ENCODE measurements at regions not wholly inside any gene's neighbourhood (a gene's known extent, or its start where the extent isn't known, plus 50 kb on each side); places are given as distances from the start of the nearest gene placed in this dataset.

- Mint-ChIP-seq H3K36me3 (no peaks in the 10 kb centered on the region), H3K9me3 (peaks cover 0 to 13% (median 2%) of the 10 kb centered on the region in 7 donors), H3K27me3 (ENCODE audit: low read depth in 3 of 3) (no peaks in the 10 kb centered on the region), H3K4me3 (no peak overlapping the region), H3K27ac (no peak overlapping the region), H3K4me1 (no peaks in the 10 kb centered on the region)
- WGBS (ENCODE audit: insufficient coverage) = no CpG with 5 or more reads among the region's 1 CpG
- no peaks in the 10 kb centered on the region for H3K9me3 ChIP-seq (replicated peaks in 1 of 2; ENCODE audit: control insufficient read depth in 1 of 2, insufficient read depth in 1 of 2, low read length in 2 of 2)
- H3K36me3 ChIP-seq (replicated peaks in 1 of 2; ENCODE audit: control insufficient read depth in 1 of 2, insufficient read depth in 2 of 2, low read length in 2 of 2) = no peaks in the 10 kb centered on the region
- no peak for DNase-seq
- H4K20me1 ChIP-seq (ENCODE audit: insufficient read depth, low read length) = no peaks in the 10 kb centered on the region
- H3K27ac ChIP-seq (ENCODE audit: low read depth in 1 of 2, low read length in 2 of 2) = no peak overlapping the region
- H3K4me2 ChIP-seq (replicated peaks; ENCODE audit: extremely low read depth, low read length, poor library complexity, severe bottlenecking) = no peak overlapping the region
- intact Hi-C loops (cut with micrococcal nuclease) = no loop called here
- no peaks in the 10 kb centered on the region for H3K4me1 ChIP-seq (ENCODE audit: control insufficient read depth in 1 of 2, insufficient read depth in 2 of 2, low read length in 2 of 2)
- H2AFZ ChIP-seq (ENCODE audit: insufficient read depth, low read depth, low read length, poor library complexity, severe bottlenecking) = no peak overlapping the region
- H3K27me3 ChIP-seq (ENCODE audit: control insufficient read depth in 2 of 2, insufficient read depth in 2 of 2, low read length in 2 of 2) = no peaks in the 10 kb centered on the region
- H3K9ac ChIP-seq (ENCODE audit: insufficient read depth, low read length, poor library complexity, severe bottlenecking) = no peak overlapping the region
- TF ChIP-seq, protein P1, sequence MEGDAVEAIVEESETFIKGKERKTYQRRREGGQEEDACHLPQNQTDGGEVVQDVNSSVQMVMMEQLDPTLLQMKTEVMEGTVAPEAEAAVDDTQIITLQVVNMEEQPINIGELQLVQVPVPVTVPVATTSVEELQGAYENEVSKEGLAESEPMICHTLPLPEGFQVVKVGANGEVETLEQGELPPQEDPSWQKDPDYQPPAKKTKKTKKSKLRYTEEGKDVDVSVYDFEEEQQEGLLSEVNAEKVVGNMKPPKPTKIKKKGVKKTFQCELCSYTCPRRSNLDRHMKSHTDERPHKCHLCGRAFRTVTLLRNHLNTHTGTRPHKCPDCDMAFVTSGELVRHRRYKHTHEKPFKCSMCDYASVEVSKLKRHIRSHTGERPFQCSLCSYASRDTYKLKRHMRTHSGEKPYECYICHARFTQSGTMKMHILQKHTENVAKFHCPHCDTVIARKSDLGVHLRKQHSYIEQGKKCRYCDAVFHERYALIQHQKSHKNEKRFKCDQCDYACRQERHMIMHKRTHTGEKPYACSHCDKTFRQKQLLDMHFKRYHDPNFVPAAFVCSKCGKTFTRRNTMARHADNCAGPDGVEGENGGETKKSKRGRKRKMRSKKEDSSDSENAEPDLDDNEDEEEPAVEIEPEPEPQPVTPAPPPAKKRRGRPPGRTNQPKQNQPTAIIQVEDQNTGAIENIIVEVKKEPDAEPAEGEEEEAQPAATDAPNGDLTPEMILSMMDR (IDR thresholded peaks at IDR 0.05) = no peak
- H3K4me3 ChIP-seq (replicated peaks in 1 of 3; ENCODE audit: low read depth in 2 of 3, low read length in 3 of 3) = no peak overlapping the region
- H3K79me2 ChIP-seq (ENCODE audit: insufficient read depth, low read length) = no peaks in the 10 kb centered on the region
These were observed 406.3 kb downstream of the DTHD1 start for GRCh38 chr4:36687681-36688080.

DNA sequence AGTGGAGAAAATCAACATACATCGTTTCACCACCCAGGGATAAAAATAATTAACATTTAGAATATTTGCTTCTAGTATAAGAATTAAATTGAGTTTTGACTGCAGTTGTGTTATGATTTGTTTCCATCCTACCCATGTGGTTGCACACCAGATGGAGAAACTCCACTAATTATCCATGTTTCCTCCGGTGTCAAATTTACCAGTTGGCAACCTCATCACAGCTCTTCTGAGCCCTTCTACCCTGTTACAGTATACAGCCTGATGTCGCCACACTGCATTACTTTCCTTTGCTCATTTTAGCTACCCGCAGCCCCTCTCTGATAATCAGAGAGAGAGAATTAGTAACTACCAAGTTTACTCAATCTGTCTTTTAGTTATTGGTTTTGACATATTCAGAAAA is 411.2 kb downstream of the DTHD1 start:
- intact Hi-C loops (cut with micrococcal nuclease) = no loop called here
- no peak overlapping the region for H3K4me3 Mint-ChIP-seq
- no peaks in the 10 kb centered on the region for H3K36me3 ChIP-seq (replicated peaks in 1 of 2; ENCODE audit: control insufficient read depth in 1 of 2, insufficient read depth in 2 of 2, low read length in 2 of 2)
- no peaks in the 10 kb centered on the region for H3K27me3 Mint-ChIP-seq (ENCODE audit: low read depth in 3 of 3)
- H3K4me1 ChIP-seq (ENCODE audit: control insufficient read depth in 1 of 2, insufficient read depth in 2 of 2, low read length in 2 of 2) = no peaks in the 10 kb centered on the region
- no peak overlapping the region for H3K4me3 ChIP-seq (replicated peaks in 1 of 3; ENCODE audit: low read depth in 2 of 3, low read length in 3 of 3)
- no peaks in the 10 kb centered on the region for H4K20me1 ChIP-seq (ENCODE audit: insufficient read depth, low read length)
- H2AFZ ChIP-seq (ENCODE audit: insufficient read depth, low read depth, low read length, poor library complexity, severe bottlenecking) = no peak overlapping the region
- 100% methylated on average over 1 of the region's 4 CpGs for WGBS (ENCODE audit: insufficient coverage)
- H3K27me3 ChIP-seq (ENCODE audit: control insufficient read depth in 2 of 2, insufficient read depth in 2 of 2, low read length in 2 of 2) = no peaks in the 10 kb centered on the region
- H3K9ac ChIP-seq (ENCODE audit: insufficient read depth, low read length, poor library complexity, severe bottlenecking) = no peak overlapping the region
- no peak overlapping the region for H3K27ac ChIP-seq (ENCODE audit: low read depth in 1 of 2, low read length in 2 of 2)
- H3K36me3 Mint-ChIP-seq = no peaks in the 10 kb centered on the region
- H3K4me1 Mint-ChIP-seq = no peaks in the 10 kb centered on the region
- no peaks in the 10 kb centered on the region for H3K79me2 ChIP-seq (ENCODE audit: insufficient read depth, low read length)
- no peak overlapping the region for H3K27ac Mint-ChIP-seq
- no peaks in the 10 kb centered on the region for H3K9me3 ChIP-seq (replicated peaks in 1 of 2; ENCODE audit: control insufficient read depth in 1 of 2, insufficient read depth in 1 of 2, low read length in 2 of 2)
- no peak for DNase-seq
- TF ChIP-seq, protein P1 (IDR thresholded peaks at IDR 0.05) = no peak
- peaks cover 0 to 10% (median 0%) of the 10 kb centered on the region in 7 donors for H3K9me3 Mint-ChIP-seq
- H3K4me2 ChIP-seq (replicated peaks; ENCODE audit: extremely low read depth, low read length, poor library complexity, severe bottlenecking) = no peak overlapping the region
